ENCODE measurements at regions not wholly inside any gene's neighbourhood (a gene's known extent, or its start where the extent isn't known, plus 50 kb on each side); places are given as distances from the start of the nearest gene placed in this dataset.

GRCh38 chr16:79869304-79870015 is 268.9 kb upstream of the MAF start:
- POLR2A ChIA-PET = no interaction called here
- no peak overlapping the region for H3K4me3 Mint-ChIP-seq
- DNase-seq (no peak), ATAC-seq (no peak)
- no peaks in the 10 kb centered on the region for H3K9me3 Mint-ChIP-seq
- no peaks in the 10 kb centered on the region for H3K4me1 Mint-ChIP-seq (ENCODE audit: low read depth)
- no peaks in the 10 kb centered on the region for H3K27me3 Mint-ChIP-seq
- H3K36me3 Mint-ChIP-seq (ENCODE audit: low read depth) = no peaks in the 10 kb centered on the region
- TF ChIP-seq CTCF (IDR thresholded peaks at IDR 0.05) = no peak
- intact Hi-C loops (cut with micrococcal nuclease) = no loop called here
- no peak overlapping the region for H3K27ac Mint-ChIP-seq
- CTCF ChIA-PET = no interaction called here

- Mint-ChIP-seq H3K27ac (no peak overlapping the region), H3K4me1 (ENCODE audit: low read depth) (no peaks in the 10 kb centered on the region), H3K9me3 (no peaks in the 10 kb centered on the region), H3K4me3 (no peak overlapping the region), H3K27me3 (no peaks in the 10 kb centered on the region), H3K36me3 (ENCODE audit: low read depth) (no peaks in the 10 kb centered on the region)
- TF ChIP-seq CTCF (IDR thresholded peaks at IDR 0.05) = no peak
- ChIA-PET CTCF (no interaction called here), POLR2A (no interaction called here)
- ATAC-seq = no peak
- intact Hi-C loops (cut with micrococcal nuclease) = no loop called here
- no peak for DNase-seq
Observed at GRCh38 chr16:79868841-79869240, 268.3 kb upstream of the MAF start.

GRCh38 chr16:79867425-79867997 is 267.0 kb upstream of the MAF start:
- no peaks in the 10 kb centered on the region for H3K27me3 Mint-ChIP-seq
- CTCF ChIA-PET = no interaction called here

GRCh38 chr16:79865918-79866317 is 265.4 kb upstream of the MAF start:
- Mint-ChIP-seq H3K27me3 (no peaks in the 10 kb centered on the region), H3K27ac (no peak overlapping the region), H3K36me3 (ENCODE audit: low read depth) (no peaks in the 10 kb centered on the region), H3K9me3 (no peaks in the 10 kb centered on the region), H3K4me3 (no peak overlapping the region), H3K4me1 (ENCODE audit: low read depth) (no peaks in the 10 kb centered on the region)
- ChIA-PET CTCF (no interaction called here), POLR2A (no interaction called here)
- TF ChIP-seq CTCF (IDR thresholded peaks at IDR 0.05) = no peak
- no peak for ATAC-seq
- intact Hi-C loops (cut with micrococcal nuclease) = no loop called here
- no peak for DNase-seq

More at GRCh38 chr16:79867425-79867997, 267.0 kb upstream of the MAF start:
- no peak for TF ChIP-seq CTCF (IDR thresholded peaks at IDR 0.05)
- no peak overlapping the region for H3K27ac Mint-ChIP-seq
- no peaks in the 10 kb centered on the region for H3K9me3 Mint-ChIP-seq
- ATAC-seq (no peak), DNase-seq (no peak)
- no peaks in the 10 kb centered on the region for H3K36me3 Mint-ChIP-seq (ENCODE audit: low read depth)
- H3K4me1 Mint-ChIP-seq (ENCODE audit: low read depth) = no peaks in the 10 kb centered on the region
- POLR2A ChIA-PET = no interaction called here
- no peak overlapping the region for H3K4me3 Mint-ChIP-seq
- intact Hi-C loops (cut with micrococcal nuclease) = no loop called here

- Mint-ChIP-seq H3K27me3 (no peaks in the 10 kb centered on the region), H3K27ac (no peak overlapping the region), H3K4me1 (ENCODE audit: low read depth) (no peaks in the 10 kb centered on the region), H3K36me3 (ENCODE audit: low read depth) (no peaks in the 10 kb centered on the region), H3K9me3 (no peaks in the 10 kb centered on the region), H3K4me3 (no peak overlapping the region)
- no peak for ATAC-seq
- no peak for DNase-seq
- CTCF ChIA-PET = no interaction called here
- TF ChIP-seq CTCF (IDR thresholded peaks at IDR 0.05) = no peak
- POLR2A ChIA-PET = interaction anchor here (0.6 kb wide), 1 partner anchor 1689 kb away, joined by 3 read pairs; no protein-coding TSS in a partner anchor
- intact Hi-C loops (cut with micrococcal nuclease) = no loop called here
Observed at GRCh38 chr16:79864781-79865391, 264.3 kb upstream of the MAF start.
